GM12874 (cell line): ENCODE measurements at regions not wholly inside any gene's neighbourhood (a gene's known extent, or its start where the extent isn't known, plus 50 kb on each side); places are given as distances from the start of the nearest gene placed in this dataset.

Experiments used
- TF ChIP-seq, protein P1 (sequence below): IDR thresholded peaks from 2 replicates; pipeline ENCODE4 v1.5.1; 2011; ENCODE audit warnings: low read depth, mild to moderate bottlenecking, control low read depth, low read length, moderate library complexity; ENCODE audit not compliant: insufficient read depth

DNA sequence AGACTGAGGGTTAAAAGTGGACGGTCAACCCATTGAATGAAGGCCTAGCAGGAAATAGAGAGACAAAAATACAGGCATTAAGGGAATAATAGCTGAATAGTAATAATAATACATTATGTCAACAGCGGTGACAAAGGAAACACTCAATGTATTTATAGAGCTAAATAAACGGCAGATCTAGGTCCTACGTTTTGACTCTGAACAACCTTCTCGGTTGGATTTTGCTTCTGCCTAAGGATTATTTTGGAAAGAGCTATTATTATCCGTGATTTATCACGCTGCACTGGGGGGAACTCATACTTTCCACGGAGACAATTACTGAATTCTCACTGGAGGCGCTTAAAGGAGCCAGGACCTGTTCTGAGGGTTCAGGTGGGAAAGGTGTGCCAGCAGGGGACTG lies 118.2 kb upstream of the KIRREL3 start:
- TF ChIP-seq, protein P1, sequence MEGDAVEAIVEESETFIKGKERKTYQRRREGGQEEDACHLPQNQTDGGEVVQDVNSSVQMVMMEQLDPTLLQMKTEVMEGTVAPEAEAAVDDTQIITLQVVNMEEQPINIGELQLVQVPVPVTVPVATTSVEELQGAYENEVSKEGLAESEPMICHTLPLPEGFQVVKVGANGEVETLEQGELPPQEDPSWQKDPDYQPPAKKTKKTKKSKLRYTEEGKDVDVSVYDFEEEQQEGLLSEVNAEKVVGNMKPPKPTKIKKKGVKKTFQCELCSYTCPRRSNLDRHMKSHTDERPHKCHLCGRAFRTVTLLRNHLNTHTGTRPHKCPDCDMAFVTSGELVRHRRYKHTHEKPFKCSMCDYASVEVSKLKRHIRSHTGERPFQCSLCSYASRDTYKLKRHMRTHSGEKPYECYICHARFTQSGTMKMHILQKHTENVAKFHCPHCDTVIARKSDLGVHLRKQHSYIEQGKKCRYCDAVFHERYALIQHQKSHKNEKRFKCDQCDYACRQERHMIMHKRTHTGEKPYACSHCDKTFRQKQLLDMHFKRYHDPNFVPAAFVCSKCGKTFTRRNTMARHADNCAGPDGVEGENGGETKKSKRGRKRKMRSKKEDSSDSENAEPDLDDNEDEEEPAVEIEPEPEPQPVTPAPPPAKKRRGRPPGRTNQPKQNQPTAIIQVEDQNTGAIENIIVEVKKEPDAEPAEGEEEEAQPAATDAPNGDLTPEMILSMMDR = no peak

DNA sequence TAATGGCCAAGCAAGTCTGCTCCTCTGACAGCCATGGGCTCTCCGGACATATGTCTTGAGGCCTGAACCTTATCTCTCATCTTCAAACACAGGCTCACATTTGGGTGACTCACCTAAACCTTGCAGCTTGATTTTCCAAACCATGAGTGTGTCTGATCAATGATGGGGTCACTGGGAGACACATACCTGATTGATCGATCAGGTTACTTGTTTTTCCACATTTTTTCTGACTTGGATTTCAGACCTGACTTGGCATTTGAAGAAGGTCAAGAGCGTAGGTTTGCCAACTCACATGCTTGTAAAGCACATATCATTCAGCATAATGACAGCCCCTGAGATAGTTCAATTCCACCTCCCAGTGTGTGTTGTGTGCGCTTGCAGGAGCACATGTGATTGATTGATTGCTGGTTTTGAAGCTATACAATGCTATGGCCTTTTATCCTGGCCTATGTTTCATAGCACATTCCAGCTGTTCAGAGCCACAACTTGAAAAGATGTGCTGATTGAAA lies 116.7 kb upstream of the KIRREL3 start:
- TF ChIP-seq, protein P1 = no peak

DNA sequence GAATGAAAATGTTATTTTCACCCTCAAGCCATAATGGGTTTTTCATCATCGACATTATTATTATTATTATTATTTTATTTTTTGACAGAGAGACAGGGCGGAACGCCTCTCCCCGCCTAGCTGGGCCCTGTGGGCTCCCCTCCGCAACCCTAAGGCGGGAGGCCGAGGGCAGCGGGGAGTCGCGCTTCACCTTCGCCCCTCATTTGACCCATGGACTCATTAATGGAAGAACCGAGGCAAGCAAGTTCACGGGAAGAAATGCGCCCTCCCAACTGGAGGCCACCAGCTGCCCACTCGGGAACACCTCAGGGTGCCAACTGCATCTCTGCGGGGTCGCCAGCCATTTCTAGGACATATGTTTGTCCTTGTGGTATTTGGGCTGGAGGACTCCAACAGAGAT lies 115.3 kb upstream of the KIRREL3 start:
- TF ChIP-seq, protein P1 = no peak

DNA sequence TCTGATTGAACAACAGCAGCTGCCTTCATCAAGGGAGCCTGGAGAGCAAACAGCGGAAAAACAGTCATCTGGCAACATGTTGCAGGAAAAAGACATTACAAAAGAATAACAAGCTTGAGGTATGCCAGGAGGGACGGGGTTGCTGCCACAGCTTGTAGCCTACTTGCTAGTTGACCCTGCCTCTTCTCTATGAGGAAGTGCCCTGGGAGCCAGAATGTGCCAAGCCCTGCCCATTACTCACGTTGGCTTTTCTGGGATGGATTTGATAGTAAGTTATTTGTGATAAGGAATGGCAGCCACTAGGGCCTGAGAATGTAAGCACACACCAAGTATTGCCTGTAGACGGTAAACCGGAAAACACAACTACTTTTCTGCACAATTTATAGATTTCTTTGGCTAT lies 113.5 kb upstream of the KIRREL3 start:
- TF ChIP-seq, protein P1 = no peak

DNA sequence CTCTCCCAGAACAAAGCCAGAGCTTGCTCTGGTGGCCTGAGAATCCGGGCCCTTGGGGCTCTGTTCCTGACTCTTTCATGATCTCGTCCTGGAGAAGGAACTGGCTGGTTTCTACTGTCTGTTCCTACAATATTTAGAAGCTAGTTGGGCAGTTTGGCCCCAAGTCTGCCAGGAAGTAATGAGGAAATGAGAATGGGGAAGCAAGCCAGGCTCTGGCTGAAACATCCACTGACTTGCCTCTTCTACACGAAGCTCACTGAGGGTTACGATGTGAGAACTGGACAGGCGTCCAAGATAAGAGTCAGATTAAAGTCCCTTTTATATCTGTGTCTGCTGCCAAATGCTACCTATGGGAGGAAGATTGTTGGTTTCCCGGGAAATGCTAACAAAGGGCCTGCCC lies 110.0 kb upstream of the KIRREL3 start:
- TF ChIP-seq, protein P1 = no peak

DNA sequence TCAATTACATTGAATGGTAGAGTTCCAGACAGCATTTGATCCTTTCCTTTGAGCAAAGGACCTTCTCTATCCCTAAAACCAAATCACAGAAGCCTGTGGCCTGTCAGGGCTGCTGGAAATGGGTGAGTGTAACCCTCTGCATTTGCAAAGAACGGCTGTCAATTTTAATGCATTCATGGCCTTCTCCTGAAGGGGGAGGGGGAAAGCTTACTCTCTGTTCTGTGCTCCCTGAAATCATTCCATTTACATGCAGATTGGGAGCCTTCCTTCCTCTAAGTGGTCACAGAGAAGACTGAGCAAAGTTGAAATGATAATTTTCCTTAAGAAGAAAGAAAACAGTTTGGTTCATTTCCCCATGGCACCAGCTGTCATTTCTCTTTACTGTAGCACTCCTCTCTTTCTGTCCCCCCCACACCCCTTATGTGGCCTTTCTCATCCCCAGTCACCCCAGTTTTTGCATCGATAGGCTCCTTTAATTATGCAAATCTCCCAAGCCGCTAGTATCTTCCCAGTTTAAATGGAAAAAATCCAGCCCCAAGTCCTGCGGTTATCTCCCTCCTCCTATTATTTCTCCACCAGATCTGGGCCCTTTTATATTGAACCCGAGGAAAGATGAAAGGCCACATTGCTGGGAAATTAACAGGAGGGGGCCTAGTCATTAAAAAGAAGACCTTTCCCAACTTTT lies 109.4 kb upstream of the KIRREL3 start:
- TF ChIP-seq, protein P1 = no peak

DNA sequence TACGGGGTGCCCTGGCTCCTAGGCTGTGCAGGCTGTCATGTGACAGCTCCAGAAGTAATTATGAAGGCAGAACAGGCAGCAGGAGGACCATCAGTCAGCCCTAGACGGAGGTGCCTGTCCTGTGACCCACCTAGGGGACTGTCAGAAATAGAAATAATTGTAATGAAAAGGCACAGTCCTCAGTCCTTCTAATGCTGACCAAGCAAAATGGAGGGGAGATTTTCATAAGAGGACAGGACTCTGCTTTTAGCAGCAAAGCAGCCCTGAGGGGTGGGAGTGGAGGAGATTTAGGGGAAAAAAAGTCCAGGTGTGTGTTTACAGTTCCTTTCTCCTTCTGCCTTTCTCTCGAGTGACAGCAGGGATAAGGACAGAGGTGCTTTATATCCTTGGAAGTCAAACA lies 108.3 kb upstream of the KIRREL3 start:
- TF ChIP-seq, protein P1 = no peak
